Activated CD8-positive, alpha-beta T cell treated with anti-CD3 and anti-CD28 coated beads for 36 hours (primary cell): ENCODE measurements at regions not wholly inside any gene's neighbourhood (a gene's known extent, or its start where the extent isn't known, plus 50 kb on each side); places are given as distances from the start of the nearest gene placed in this dataset.

Experiments
- ATAC-seq: fragments of 200-7000 bp; cut with Tn5 transposase; one replicate; pipeline ENCODE4 v1.10.0; 2021; ENCODE audit warnings: mild to moderate bottlenecking, moderate library complexity
- CTCF ChIA-PET: fragments of 350-600 bp; sonication (Branson Sonifier 250); formaldehyde crosslinking; loops from one replicate; lab custom pipeline; 2021; ENCODE audit warnings: antibody characterized with exemption; lab: Charles Lee
- POLR2A ChIA-PET: fragments of 350-600 bp; sonication (Branson Sonifier 250); formaldehyde crosslinking; loops from one replicate; lab custom pipeline; 2021; ENCODE audit warnings: antibody characterized with exemption; lab: Charles Lee
- DNase-seq: peaks from one replicate; pipeline ENCODE4 v3.0.0-alpha.2; 2020
- H3K27ac Mint-ChIP-seq: one replicate; pipeline ENCODE4 v1.8.0; 2021; ENCODE audit warnings: mild to moderate bottlenecking, mixed read lengths
- H3K27me3 Mint-ChIP-seq: one replicate; pipeline ENCODE4 v1.8.0; 2021; ENCODE audit warnings: mixed read lengths
- H3K36me3 Mint-ChIP-seq: one replicate; pipeline ENCODE4 v1.8.0; 2021; ENCODE audit warnings: low read depth, mixed read lengths
- H3K4me1 Mint-ChIP-seq: one replicate; pipeline ENCODE4 v1.8.0; 2021; ENCODE audit warnings: low read depth, mixed read lengths
- H3K4me3 Mint-ChIP-seq: one replicate; pipeline ENCODE4 v1.8.0; 2021; ENCODE audit warnings: mild to moderate bottlenecking, moderate library complexity, mixed read lengths
- H3K9me3 Mint-ChIP-seq: one replicate; pipeline ENCODE4 v1.8.0; 2021; ENCODE audit warnings: mixed read lengths
- intact Hi-C: fragments of 100-400 bp; cut with micrococcal nuclease; formaldehyde crosslinking; loops from one replicate; pipeline ENCODE4 v1.10.0; 2022
- TF ChIP-seq, protein P1 (sequence below): fragments of 200-600 bp; IDR thresholded peaks from one replicate; pipeline ENCODE4 v1.8.0; 2022; ENCODE audit warnings: antibody characterized with exemption, mild to moderate bottlenecking

DNA sequence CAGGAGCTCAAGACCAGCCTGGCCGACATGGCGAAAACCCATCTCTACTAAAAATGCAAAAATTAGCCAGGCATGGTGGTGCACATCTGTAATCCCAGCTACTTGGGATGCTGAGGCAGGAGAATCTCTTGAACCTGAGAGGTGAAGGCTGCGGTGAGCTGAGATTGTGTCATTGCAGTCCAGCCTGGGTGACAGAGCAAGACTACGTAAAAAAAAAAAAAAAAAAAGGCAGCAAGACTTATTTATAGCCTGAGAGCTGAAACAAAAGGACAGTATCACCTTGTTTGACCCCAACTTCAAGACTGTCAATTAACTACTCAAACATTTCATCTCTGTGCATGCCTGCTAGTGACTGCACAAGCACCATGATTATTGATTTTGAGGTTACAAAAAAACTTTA, 478.9 kb upstream of the GBE1 start:
- Mint-ChIP-seq H3K27ac (no peak overlapping the region), H3K4me3 (no peak overlapping the region), H3K36me3 (no peaks in the 10 kb centered on the region), H3K4me1 (no peaks in the 10 kb centered on the region), H3K27me3 (no peaks in the 10 kb centered on the region), H3K9me3 (peaks cover 3% of the 10 kb centered on the region)
- TF ChIP-seq, protein P1, sequence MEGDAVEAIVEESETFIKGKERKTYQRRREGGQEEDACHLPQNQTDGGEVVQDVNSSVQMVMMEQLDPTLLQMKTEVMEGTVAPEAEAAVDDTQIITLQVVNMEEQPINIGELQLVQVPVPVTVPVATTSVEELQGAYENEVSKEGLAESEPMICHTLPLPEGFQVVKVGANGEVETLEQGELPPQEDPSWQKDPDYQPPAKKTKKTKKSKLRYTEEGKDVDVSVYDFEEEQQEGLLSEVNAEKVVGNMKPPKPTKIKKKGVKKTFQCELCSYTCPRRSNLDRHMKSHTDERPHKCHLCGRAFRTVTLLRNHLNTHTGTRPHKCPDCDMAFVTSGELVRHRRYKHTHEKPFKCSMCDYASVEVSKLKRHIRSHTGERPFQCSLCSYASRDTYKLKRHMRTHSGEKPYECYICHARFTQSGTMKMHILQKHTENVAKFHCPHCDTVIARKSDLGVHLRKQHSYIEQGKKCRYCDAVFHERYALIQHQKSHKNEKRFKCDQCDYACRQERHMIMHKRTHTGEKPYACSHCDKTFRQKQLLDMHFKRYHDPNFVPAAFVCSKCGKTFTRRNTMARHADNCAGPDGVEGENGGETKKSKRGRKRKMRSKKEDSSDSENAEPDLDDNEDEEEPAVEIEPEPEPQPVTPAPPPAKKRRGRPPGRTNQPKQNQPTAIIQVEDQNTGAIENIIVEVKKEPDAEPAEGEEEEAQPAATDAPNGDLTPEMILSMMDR: no peak
- intact Hi-C loops: no loop called here
- CTCF ChIA-PET: interaction anchor here (0.6 kb wide), 1 partner anchor 180 kb away, joined by 3 read pairs; no protein-coding TSS in a partner anchor
- DNase-seq (no peak), ATAC-seq (no peak)
- POLR2A ChIA-PET: no interaction called here

GRCh38 chr3:82236257-82236656, 474.8 kb upstream of the GBE1 start:
- TF ChIP-seq, protein P1: no peak
- ATAC-seq (no peak), DNase-seq (no peak)
- Mint-ChIP-seq H3K27ac (no peak overlapping the region), H3K4me3 (no peak overlapping the region), H3K4me1 (no peaks in the 10 kb centered on the region), H3K36me3 (no peaks in the 10 kb centered on the region), H3K27me3 (no peaks in the 10 kb centered on the region), H3K9me3 (peaks cover 3% of the 10 kb centered on the region)
- intact Hi-C loops: no loop called here
- ChIA-PET POLR2A (no interaction called here), CTCF (no interaction called here)

- Mint-ChIP-seq H3K4me3 (peak overlapping the region; percentile 62), H3K9me3 (peaks cover 3% of the 10 kb centered on the region), H3K27ac (peak overlapping the region; percentile 91), H3K36me3 (no peaks in the 10 kb centered on the region), H3K27me3 (no peaks in the 10 kb centered on the region), H3K4me1 (peaks cover 12% of the 10 kb centered on the region)
- DNase-seq (peak; percentile 49), ATAC-seq (peak; percentile 87)
- TF ChIP-seq, protein P1: no peak
- ChIA-PET POLR2A (no interaction called here), CTCF (no interaction called here)
- intact Hi-C loops: no loop called here
Measured at GRCh38 chr3:82229397-82229796, 468.0 kb upstream of the GBE1 start.

GRCh38 chr3:82224661-82225060, 463.2 kb upstream of the GBE1 start:
- TF ChIP-seq, protein P1: no peak
- POLR2A ChIA-PET: no interaction called here
- no peak overlapping the region for H3K27ac Mint-ChIP-seq
- ATAC-seq (no peak), DNase-seq (no peak)
- intact Hi-C loops: no loop called here
- H3K4me3 Mint-ChIP-seq: no peak overlapping the region
- CTCF ChIA-PET: no interaction called here
- no peaks in the 10 kb centered on the region for H3K27me3 Mint-ChIP-seq
- H3K9me3 Mint-ChIP-seq: peaks cover 10% of the 10 kb centered on the region
- peaks cover 8% of the 10 kb centered on the region for H3K4me1 Mint-ChIP-seq
- H3K36me3 Mint-ChIP-seq: no peaks in the 10 kb centered on the region

- Mint-ChIP-seq H3K4me1 (no peaks in the 10 kb centered on the region), H3K27ac (no peak overlapping the region), H3K27me3 (no peaks in the 10 kb centered on the region), H3K9me3 (peaks cover 10% of the 10 kb centered on the region), H3K4me3 (no peak overlapping the region), H3K36me3 (no peaks in the 10 kb centered on the region)
- ChIA-PET POLR2A (no interaction called here), CTCF (no interaction called here)
- no peak for DNase-seq
- TF ChIP-seq, protein P1: no peak
- ATAC-seq: no peak
- intact Hi-C loops: no loop called here
Measured at GRCh38 chr3:82222401-82222800, 461.0 kb upstream of the GBE1 start.
